Keratinocyte (primary cell): ENCODE measurements at regions not wholly inside any gene's neighbourhood (a gene's known extent, or its start where the extent isn't known, plus 50 kb on each side); places are given as distances from the start of the nearest gene placed in this dataset.

Experiments
- DNase-seq: peaks from one replicate; pipeline ENCODE4 v3.0.0-alpha.2; 2011; ENCODE audit warnings: low read depth, missing footprints, low spot score
- FAIRE-seq: peaks from 2 replicates; lab custom pipeline; 2011; peaks lifted over from hg19 to GRCh38; lab: Jason Lieb, UNC
- H2AFZ ChIP-seq: 2 replicates; pipeline ENCODE4 v1.6.0; 2012; ENCODE audit warnings: low read length, control low read depth, inconsistent platforms; ENCODE audit not compliant: control insufficient read depth
- H3K27ac ChIP-seq: 2 replicates; pipeline ENCODE4 v1.5.1; 2011; ENCODE audit warnings: low read length; ENCODE audit not compliant: control insufficient read depth, insufficient read depth
- H3K27me3 ChIP-seq: 3 replicates; pipeline ENCODE4 v1.6.0; 2011; ENCODE audit warnings: low read length; ENCODE audit not compliant: control insufficient read depth, insufficient read depth; ENCODE audit errors: extremely low read depth
- H3K36me3 ChIP-seq, 2 experiments: 2 replicates in 1 of 2; 3 replicates in 1 of 2; pipeline ENCODE4 v1.5.1; 2011; ENCODE audit warnings: low read length in 2 of 2, mild to moderate bottlenecking in 1 of 2; ENCODE audit not compliant: control insufficient read depth in 2 of 2, insufficient read depth in 2 of 2; ENCODE audit errors: extremely low read depth in 1 of 2
- H3K4me1 ChIP-seq: 3 replicates; pipeline ENCODE4 v1.5.1; 2011; ENCODE audit warnings: low read length; ENCODE audit not compliant: control insufficient read depth, insufficient read depth; ENCODE audit errors: extremely low read depth
- H3K4me2 ChIP-seq: 3 replicates; pipeline ENCODE4 v1.6.0; 2011; ENCODE audit warnings: low read depth, low read length; ENCODE audit not compliant: control insufficient read depth, insufficient read depth; ENCODE audit errors: extremely low read depth
- H3K4me3 ChIP-seq, 3 experiments: fragments of 200-600 bp in 1 of 3; sonication (generic) in 1 of 3; 2 replicates in 2 of 3; 3 replicates in 1 of 3; pipeline ENCODE4 v1.5.1; 2011 to 2016; ENCODE audit warnings: low read length in 3 of 3, mild to moderate bottlenecking in 3 of 3, control low read depth in 2 of 3, inconsistent platforms in 1 of 3, low read depth in 1 of 3, mixed read lengths in 1 of 3, mixed run types in 1 of 3, moderate library complexity in 1 of 3; ENCODE audit not compliant: control insufficient read depth in 2 of 3, insufficient read depth in 2 of 3; ENCODE audit errors: extremely low read depth in 1 of 3
- H3K79me2 ChIP-seq: 2 replicates; pipeline ENCODE4 v1.6.0; 2012; ENCODE audit warnings: low read length; ENCODE audit not compliant: control insufficient read depth, insufficient read depth
- H3K9ac ChIP-seq: 3 replicates; pipeline ENCODE4 v1.6.0; 2011; ENCODE audit warnings: low read length; ENCODE audit not compliant: control insufficient read depth, insufficient read depth; ENCODE audit errors: extremely low read depth
- H3K9me1 ChIP-seq: 3 replicates; pipeline ENCODE4 v1.6.0; 2011; ENCODE audit warnings: low read length; ENCODE audit not compliant: control insufficient read depth, insufficient read depth; ENCODE audit errors: extremely low read depth
- H3K9me3 ChIP-seq: 2 replicates; pipeline ENCODE4 v1.5.1; 2012; ENCODE audit warnings: low read depth, low read length; ENCODE audit not compliant: control insufficient read depth
- H4K20me1 ChIP-seq: 3 replicates; pipeline ENCODE4 v1.6.0; 2011; ENCODE audit warnings: low read length; ENCODE audit not compliant: control insufficient read depth, insufficient read depth; ENCODE audit errors: extremely low read depth
- CTCF ChIP-seq, 3 experiments: IDR thresholded peaks in 1 of 3; conservative IDR thresholded peaks in 1 of 3; optimal IDR thresholded peaks in 1 of 3; 2 replicates in 2 of 3; 3 replicates in 1 of 3; pipeline versions ENCODE3 to v1.5.1; 2011; ENCODE audit warnings: low read length in 3 of 3, mild to moderate bottlenecking in 3 of 3, moderate library complexity in 2 of 3, control low read depth in 1 of 3, inconsistent platforms in 1 of 3; ENCODE audit not compliant: insufficient read depth in 2 of 3; ENCODE audit errors: extremely low read depth in 1 of 3
- EZH2 ChIP-seq: IDR thresholded peaks from one replicate; pipeline ENCODE4 v1.6.1; 2012; ENCODE audit warnings: inconsistent platforms, mild to moderate bottlenecking, low read length, moderate library complexity
- dilution Hi-C: fragments of 300-500 bp; cut with MboI; formaldehyde crosslinking; loops from one replicate; pipeline ENCODE4 v1.7.0; 2020; ENCODE audit warnings: low sequenced_read_pairs; ENCODE audit not compliant: extremely low pct_ligation_motif_present

GRCh38 chr10:2225609-2226008, 488.3 kb upstream of the ADARB2 start:
- Histone ChIP-seq H3K36me3 (no peaks in the 10 kb centered on the region), H3K4me1 (no peaks in the 10 kb centered on the region), H3K9me1 (no peaks in the 10 kb centered on the region), H3K79me2 (no peaks in the 10 kb centered on the region), H3K27ac (no peak overlapping the region), H3K27me3 (no peaks in the 10 kb centered on the region), H3K4me2 (no peak overlapping the region), H4K20me1 (no peaks in the 10 kb centered on the region), H2AFZ (no peak overlapping the region), H3K9me3 (no peaks in the 10 kb centered on the region), H3K9ac (no peak overlapping the region), H3K4me3 (no peak overlapping the region)
- dilution Hi-C loops, result no loop called here
- TF ChIP-seq EZH2 (no peak), CTCF (optimal IDR thresholded peaks at IDR 0.05 in 1 of 3, IDR thresholded peaks at IDR 0.05 in 1 of 3, conservative IDR thresholded peaks at IDR 0.05 in 1 of 3; ENCODE audit: extremely low read depth in 1 of 3, insufficient read depth in 2 of 3, low read length in 3 of 3) (no peak)
- no peak for FAIRE-seq
- DNase-seq, result no peak

- TF ChIP-seq CTCF (optimal IDR thresholded peaks at IDR 0.05 in 1 of 3, IDR thresholded peaks at IDR 0.05 in 1 of 3, conservative IDR thresholded peaks at IDR 0.05 in 1 of 3; ENCODE audit: extremely low read depth in 1 of 3, insufficient read depth in 2 of 3, low read length in 3 of 3) (no peak), EZH2 (no peak)
- H3K36me3 ChIP-seq, result no peaks in the 10 kb centered on the region
- DNase-seq, result no peak
- H3K27ac ChIP-seq, result no peak overlapping the region
- no peak overlapping the region for H3K9ac ChIP-seq
- FAIRE-seq, result no peak
- H2AFZ ChIP-seq, result no peak overlapping the region
- H3K4me3 ChIP-seq, result no peak overlapping the region
- dilution Hi-C loops, result no loop called here
- H3K79me2 ChIP-seq, result no peaks in the 10 kb centered on the region
- no peaks in the 10 kb centered on the region for H4K20me1 ChIP-seq
- no peaks in the 10 kb centered on the region for H3K9me1 ChIP-seq
- H3K4me1 ChIP-seq, result no peaks in the 10 kb centered on the region
- no peak overlapping the region for H3K4me2 ChIP-seq
- no peaks in the 10 kb centered on the region for H3K27me3 ChIP-seq
- H3K9me3 ChIP-seq, result no peaks in the 10 kb centered on the region
These were observed 486.4 kb upstream of the ADARB2 start for GRCh38 chr10:2223548-2224320.
